Naive thymus-derived CD8-positive, alpha-beta T cell (primary cell): ENCODE measurements at regions not wholly inside any gene's neighbourhood (a gene's known extent, or its start where the extent isn't known, plus 50 kb on each side); places are given as distances from the start of the nearest gene placed in this dataset.

Experiments
- ATAC-seq, 2 donors: fragments of 150-1000 bp; cut with Tn5 transposase in 1 of 2; sonication (Bioruptor Pico), chemical (Tn5 transposase) in 1 of 2; 1 replicate in 1 of 2; 2 replicates in 1 of 2; pipeline ENCODE4 v1.10.0; 2021; ENCODE audit warnings: mild to moderate bottlenecking in 2 of 2, moderate library complexity in 2 of 2
- POLR2A ChIA-PET: fragments of 350-600 bp; sonication (Branson Sonifier 250); formaldehyde crosslinking; loops from one replicate; lab custom pipeline; 2021; ENCODE audit warnings: antibody characterized with exemption; lab: Charles Lee
- DNase-seq, 10 donors: peaks; one replicate each; pipeline versions ENCODE4 v3.0.0 to v3.0.0-alpha.2; 2020 to 2022
- H3K27ac Mint-ChIP-seq, 10 donors: one replicate each; pipeline ENCODE4 v1.8.0; 2020 to 2022; ENCODE audit warnings: mild to moderate bottlenecking in 10 of 10, mixed read lengths in 10 of 10, moderate library complexity in 4 of 10, inconsistent platforms in 1 of 10
- H3K27me3 Mint-ChIP-seq, 5 donors: one replicate each; pipeline ENCODE4 v1.8.0; 2021 to 2022; ENCODE audit warnings: mixed read lengths in 5 of 5
- H3K36me3 Mint-ChIP-seq, 3 donors: one replicate each; pipeline ENCODE4 v1.8.0; 2020 to 2022; ENCODE audit warnings: mixed read lengths in 3 of 3, mild to moderate bottlenecking in 2 of 3, inconsistent platforms in 1 of 3
- H3K4me1 Mint-ChIP-seq, 4 donors: one replicate each; pipeline ENCODE4 v1.8.0; 2021 to 2022; ENCODE audit warnings: mixed read lengths in 4 of 4
- H3K4me3 Mint-ChIP-seq, 10 donors: one replicate each; pipeline ENCODE4 v1.8.0; 2020 to 2022; ENCODE audit warnings: mild to moderate bottlenecking in 10 of 10, mixed read lengths in 10 of 10, moderate library complexity in 6 of 10, inconsistent platforms in 1 of 10
- H3K9me3 Mint-ChIP-seq, 9 donors: one replicate each; pipeline ENCODE4 v1.8.0; 2020 to 2022; ENCODE audit warnings: mixed read lengths in 9 of 9, mild to moderate bottlenecking in 3 of 9, inconsistent platforms in 1 of 9, moderate library complexity in 1 of 9

DNA sequence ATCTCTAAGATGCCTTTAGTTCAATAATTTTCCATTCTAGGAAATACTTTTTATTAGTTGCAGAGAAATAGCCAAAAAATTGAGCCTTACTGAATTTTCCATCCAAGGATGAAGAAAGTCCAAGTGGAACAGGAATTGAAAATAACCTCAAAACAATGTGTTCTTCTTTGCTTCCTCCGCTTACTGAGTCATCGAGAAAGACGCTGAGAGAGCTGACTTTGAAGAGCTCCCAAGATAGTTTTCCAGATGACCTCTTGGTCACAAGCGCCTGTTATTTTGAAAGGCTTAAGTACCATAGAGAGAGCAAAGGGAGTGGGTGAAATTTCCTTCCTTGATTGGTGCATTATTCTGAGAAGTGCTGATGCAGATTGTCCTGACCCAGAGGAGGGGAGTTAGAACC is 253.5 kb upstream of the ATP10B start:
- Mint-ChIP-seq H3K27me3 (peaks cover 0 to 9% (median 0%) of the 10 kb centered on the region in 5 donors), H3K36me3 (peaks cover 0 to 4% (median 0%) of the 10 kb centered on the region in 3 donors), H3K27ac (no peak overlapping the region), H3K9me3 (peaks cover 0 to 4% (median 0%) of the 10 kb centered on the region in 9 donors), H3K4me3 (no peak overlapping the region), H3K4me1 (no peaks in the 10 kb centered on the region)
- POLR2A ChIA-PET, result no interaction called here
- DNase-seq (no peak), ATAC-seq (no peak)

DNA sequence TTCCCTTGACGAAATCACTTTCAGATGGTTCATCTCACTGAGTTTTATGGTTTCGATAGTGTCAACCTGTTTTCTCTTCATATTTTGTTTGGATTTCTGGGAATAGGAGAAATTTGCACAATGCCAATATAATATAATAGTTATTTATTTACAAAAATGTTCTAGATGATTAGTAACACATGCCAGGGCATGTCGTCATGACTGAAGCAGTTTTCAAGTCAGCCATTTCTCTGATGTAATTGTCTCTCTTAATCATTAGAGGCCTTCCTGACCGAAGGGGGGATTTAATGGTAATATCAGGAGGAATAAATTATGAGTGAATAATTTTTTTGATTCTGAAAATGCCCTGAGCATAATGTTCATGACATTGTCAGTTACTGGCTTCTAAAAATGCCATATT is 246.5 kb upstream of the ATP10B start:
- Mint-ChIP-seq H3K27ac (no peak overlapping the region), H3K36me3 (no peaks in the 10 kb centered on the region), H3K4me1 (no peaks in the 10 kb centered on the region), H3K4me3 (no peak overlapping the region), H3K27me3 (no peaks in the 10 kb centered on the region), H3K9me3 (peaks cover 0 to 2% (median 0%) of the 10 kb centered on the region in 9 donors)
- POLR2A ChIA-PET, result no interaction called here
- no peak for ATAC-seq
- DNase-seq, result no peak

DNA sequence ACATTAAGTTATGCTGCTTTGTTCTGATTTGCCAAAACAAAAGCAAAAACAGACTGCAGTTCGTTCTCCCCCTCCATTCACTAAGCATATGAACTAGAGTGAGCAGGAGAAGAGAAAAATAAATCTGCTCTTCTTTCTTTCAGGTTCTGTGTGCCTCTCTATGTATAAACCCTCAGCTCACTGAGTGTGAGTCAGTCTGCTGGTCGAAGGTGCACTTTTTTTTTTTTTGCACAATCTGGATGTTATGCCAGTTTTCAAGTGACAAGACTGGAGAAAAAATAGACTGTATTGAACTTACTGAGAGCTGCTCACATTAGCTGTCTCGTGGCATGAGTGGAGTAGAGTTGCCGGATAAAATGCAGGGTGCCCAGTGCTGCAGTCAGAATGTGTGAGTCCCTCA is 244.6 kb upstream of the ATP10B start:
- Mint-ChIP-seq H3K27ac (no peak overlapping the region), H3K9me3 (peaks cover 0 to 2% (median 0%) of the 10 kb centered on the region in 9 donors), H3K27me3 (no peaks in the 10 kb centered on the region), H3K36me3 (no peaks in the 10 kb centered on the region), H3K4me1 (no peaks in the 10 kb centered on the region), H3K4me3 (no peak overlapping the region)
- POLR2A ChIA-PET, result no interaction called here
- DNase-seq (no peak), ATAC-seq (no peak)

DNA sequence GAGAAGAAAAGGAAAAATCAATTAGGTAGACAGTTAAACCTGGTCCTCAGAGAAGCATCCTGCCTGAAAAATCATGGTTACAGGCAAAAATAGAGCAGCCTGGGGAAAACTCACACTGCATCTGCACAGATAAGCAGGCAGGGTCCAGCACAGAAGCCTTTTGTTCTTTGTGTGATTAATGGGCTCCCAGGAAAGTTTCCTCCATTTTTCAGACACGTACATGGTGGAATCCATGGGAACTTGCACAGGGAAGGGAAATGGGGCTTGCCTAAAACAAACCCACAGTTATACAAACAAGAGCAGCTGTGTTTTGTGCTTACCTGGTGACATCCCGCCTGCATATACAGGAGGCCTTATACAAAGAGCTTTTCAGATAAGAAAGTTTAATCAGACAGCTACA is 243.9 kb upstream of the ATP10B start:
- Mint-ChIP-seq H3K4me3 (no peak overlapping the region), H3K9me3 (peaks cover 0 to 2% (median 0%) of the 10 kb centered on the region in 9 donors), H3K27me3 (no peaks in the 10 kb centered on the region), H3K36me3 (no peaks in the 10 kb centered on the region), H3K27ac (no peak overlapping the region), H3K4me1 (no peaks in the 10 kb centered on the region)
- POLR2A ChIA-PET, result no interaction called here
- ATAC-seq (no peak), DNase-seq (no peak)

DNA sequence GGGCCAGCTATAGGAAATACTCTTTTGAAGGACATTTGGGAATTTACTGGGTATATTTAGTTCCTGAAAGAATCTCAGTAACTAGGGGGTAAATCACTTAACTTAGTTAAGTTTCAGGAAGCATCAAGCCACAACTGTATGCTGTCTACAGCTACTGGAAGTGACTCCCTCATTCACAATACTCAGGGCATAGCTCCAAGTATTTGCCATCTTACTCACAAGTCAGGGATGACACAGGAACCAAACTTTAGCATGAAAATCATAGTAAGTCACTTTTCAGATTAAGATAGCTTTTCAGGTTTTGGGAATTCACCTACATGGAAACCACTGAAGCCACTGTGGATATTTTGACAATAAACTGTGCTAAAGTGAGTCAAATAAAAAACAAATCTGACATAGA is 242.4 kb upstream of the ATP10B start:
- no peak overlapping the region for H3K4me3 Mint-ChIP-seq
- H3K4me1 Mint-ChIP-seq, result no peaks in the 10 kb centered on the region
- no peak overlapping the region for H3K27ac Mint-ChIP-seq
- no peak for DNase-seq
- no peaks in the 10 kb centered on the region for H3K36me3 Mint-ChIP-seq
- POLR2A ChIA-PET, result no interaction called here
- no peak for ATAC-seq
- peaks cover 0 to 2% (median 0%) of the 10 kb centered on the region in 9 donors for H3K9me3 Mint-ChIP-seq
- H3K27me3 Mint-ChIP-seq, result peaks cover 0 to 1% (median 0%) of the 10 kb centered on the region in 5 donors

DNA sequence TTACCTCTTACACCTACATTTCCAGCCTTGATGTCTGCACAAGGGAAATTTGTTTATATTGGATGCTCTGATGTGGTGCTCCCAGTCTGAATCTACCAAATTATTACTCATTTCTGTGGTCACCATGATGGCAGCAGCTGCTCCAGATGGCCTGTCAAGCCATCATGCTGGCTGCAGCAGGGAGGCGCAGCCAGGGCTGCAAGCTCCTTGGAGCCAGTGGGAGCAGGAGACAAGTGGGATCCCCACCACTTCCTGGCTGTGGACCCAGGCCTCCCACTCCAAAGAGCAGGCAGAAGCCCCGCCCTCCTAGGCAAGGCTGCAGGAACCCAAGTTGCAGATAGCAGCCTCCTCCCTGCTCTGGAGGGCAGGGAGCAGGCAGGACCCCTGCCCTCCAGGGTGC is 241.1 kb upstream of the ATP10B start:
- no peak for DNase-seq
- POLR2A ChIA-PET, result no interaction called here
- no peaks in the 10 kb centered on the region for H3K36me3 Mint-ChIP-seq
- no peak overlapping the region for H3K4me3 Mint-ChIP-seq
- no peak overlapping the region for H3K27ac Mint-ChIP-seq
- no peaks in the 10 kb centered on the region for H3K4me1 Mint-ChIP-seq
- H3K9me3 Mint-ChIP-seq, result peaks cover 0 to 3% (median 0%) of the 10 kb centered on the region in 9 donors
- peaks cover 0 to 1% (median 0%) of the 10 kb centered on the region in 5 donors for H3K27me3 Mint-ChIP-seq
- ATAC-seq, result no peak

DNA sequence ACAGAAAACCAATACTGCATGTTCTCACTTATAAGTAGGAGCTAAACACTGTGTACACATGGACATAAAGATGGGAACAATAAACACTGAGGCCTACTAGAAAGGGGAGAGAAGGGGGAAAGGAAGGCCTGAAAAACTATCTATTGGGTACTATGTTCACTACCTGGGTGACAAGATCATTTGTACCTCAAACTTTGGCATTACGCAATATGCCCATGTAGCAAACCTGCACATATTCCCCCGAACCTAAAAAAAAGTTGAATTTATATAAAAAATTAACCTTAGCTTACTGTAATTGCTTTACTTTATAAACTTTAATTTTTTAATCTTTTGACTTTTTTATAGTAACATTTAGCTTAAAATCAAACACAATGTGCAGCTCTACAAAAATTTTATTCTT is 237.6 kb upstream of the ATP10B start:
- H3K36me3 Mint-ChIP-seq, result no peaks in the 10 kb centered on the region
- ATAC-seq, result no peak
- H3K4me3 Mint-ChIP-seq, result no peak overlapping the region
- H3K4me1 Mint-ChIP-seq, result peaks cover 0 to 2% (median 0%) of the 10 kb centered on the region in 4 donors
- no peak for DNase-seq
- POLR2A ChIA-PET, result no interaction called here
- H3K27ac Mint-ChIP-seq, result no peak overlapping the region
- H3K9me3 Mint-ChIP-seq, result peaks cover 0 to 3% (median 0%) of the 10 kb centered on the region in 9 donors
- peaks cover 0 to 1% (median 0%) of the 10 kb centered on the region in 5 donors for H3K27me3 Mint-ChIP-seq

DNA sequence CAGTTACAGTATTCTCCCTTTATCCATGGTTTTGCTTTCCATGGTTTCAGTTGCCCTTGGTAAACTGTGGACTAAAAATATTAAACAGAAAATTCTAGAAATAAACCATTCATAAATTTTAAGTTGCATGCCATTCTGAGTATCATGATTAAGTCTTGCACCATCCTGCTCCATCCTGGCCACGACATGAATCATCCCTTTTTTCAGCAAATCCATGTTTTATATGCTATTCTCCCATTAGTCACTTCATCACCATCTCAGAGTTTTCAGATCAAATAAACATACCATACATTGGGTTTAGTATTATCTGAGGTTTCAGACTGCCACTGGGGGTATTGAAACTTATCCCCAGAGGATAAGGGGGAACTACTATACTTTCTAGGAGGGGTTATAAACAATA is 234.4 kb upstream of the ATP10B start:
- POLR2A ChIA-PET, result no interaction called here
- Mint-ChIP-seq H3K27ac (no peak overlapping the region), H3K4me3 (no peak overlapping the region), H3K4me1 (peaks cover 0 to 2% (median 0%) of the 10 kb centered on the region in 4 donors), H3K9me3 (peaks cover 0 to 9% (median 0%) of the 10 kb centered on the region in 9 donors), H3K27me3 (peaks cover 0 to 1% (median 0%) of the 10 kb centered on the region in 5 donors), H3K36me3 (no peaks in the 10 kb centered on the region)
- ATAC-seq (no peak), DNase-seq (no peak)

DNA sequence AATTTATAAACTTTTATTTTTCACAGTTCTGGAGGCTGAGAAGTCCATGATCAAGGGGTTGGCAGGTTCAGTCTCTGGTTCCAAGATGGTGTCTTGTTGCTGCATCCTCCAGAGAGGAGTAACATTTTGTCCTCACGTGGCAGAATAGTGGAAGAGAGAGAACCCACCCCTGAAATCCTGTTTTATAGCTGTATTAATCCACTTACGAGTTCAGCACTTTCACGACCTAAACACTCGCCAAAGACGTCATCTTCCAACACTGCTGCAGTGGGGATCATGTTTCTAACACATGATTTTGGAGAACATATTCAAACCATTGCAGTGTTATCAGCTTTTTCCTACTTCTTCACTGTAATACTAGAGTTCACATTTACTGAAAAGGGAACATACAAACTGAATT is 233.0 kb upstream of the ATP10B start:
- no peaks in the 10 kb centered on the region for H3K36me3 Mint-ChIP-seq
- ATAC-seq (no peak), DNase-seq (no peak)
- no peak overlapping the region for H3K4me3 Mint-ChIP-seq
- no peaks in the 10 kb centered on the region for H3K27me3 Mint-ChIP-seq
- POLR2A ChIA-PET, result no interaction called here
- H3K9me3 Mint-ChIP-seq, result peaks cover 0 to 10% (median 0%) of the 10 kb centered on the region in 9 donors
- no peak overlapping the region for H3K27ac Mint-ChIP-seq
- peaks cover 0 to 2% (median 0%) of the 10 kb centered on the region in 4 donors for H3K4me1 Mint-ChIP-seq

DNA sequence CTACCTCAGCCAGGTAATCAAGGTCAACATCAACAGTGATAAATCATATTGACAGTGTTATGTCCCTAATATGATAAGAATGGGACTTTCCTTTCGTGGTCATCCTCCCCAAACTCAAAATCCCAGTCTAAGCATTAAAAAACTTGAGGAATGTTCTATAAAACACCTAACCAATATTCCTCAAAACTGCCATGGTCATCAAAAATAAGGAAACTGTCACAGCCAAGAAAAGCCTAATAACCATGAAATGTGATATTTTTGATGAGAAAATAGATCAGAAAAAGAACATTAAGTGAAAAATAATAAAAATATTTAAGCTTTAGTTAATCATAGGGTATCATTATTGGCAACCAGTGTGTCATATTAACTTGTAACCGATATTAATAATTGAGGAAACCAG is 232.1 kb upstream of the ATP10B start:
- DNase-seq (no peak), ATAC-seq (no peak)
- H3K27me3 Mint-ChIP-seq, result no peaks in the 10 kb centered on the region
- H3K36me3 Mint-ChIP-seq, result no peaks in the 10 kb centered on the region
- peaks cover 0 to 9% (median 0%) of the 10 kb centered on the region in 9 donors for H3K9me3 Mint-ChIP-seq
- POLR2A ChIA-PET, result no interaction called here
- no peak overlapping the region for H3K27ac Mint-ChIP-seq
- H3K4me3 Mint-ChIP-seq, result no peak overlapping the region
- H3K4me1 Mint-ChIP-seq, result peaks cover 0 to 2% (median 0%) of the 10 kb centered on the region in 4 donors

DNA sequence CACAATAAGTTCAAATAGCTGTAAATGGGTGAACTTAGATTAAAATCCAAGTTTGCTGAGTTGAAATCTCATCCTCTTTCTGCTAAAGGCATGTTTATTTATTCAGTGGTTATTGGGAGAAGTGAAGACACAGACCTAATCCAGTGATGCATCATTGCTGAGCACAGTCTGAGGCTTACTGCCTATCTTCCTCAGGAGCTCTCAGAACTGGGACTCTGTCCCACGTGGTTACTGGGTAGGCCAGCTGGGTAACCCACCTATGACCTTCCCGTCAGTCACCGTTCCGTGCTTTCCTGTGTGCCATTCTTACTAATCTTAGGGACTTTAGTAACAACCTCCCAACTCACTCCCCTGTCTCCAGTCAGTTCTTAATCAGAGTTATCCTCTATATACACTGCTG is 226.8 kb upstream of the ATP10B start:
- POLR2A ChIA-PET, result no interaction called here
- DNase-seq, result no peak
- Mint-ChIP-seq H3K9me3 (peaks cover 0 to 9% (median 4%) of the 10 kb centered on the region in 9 donors), H3K36me3 (no peaks in the 10 kb centered on the region), H3K4me3 (no peak overlapping the region), H3K27ac (no peak overlapping the region), H3K4me1 (no peaks in the 10 kb centered on the region), H3K27me3 (no peaks in the 10 kb centered on the region)
- ATAC-seq, result no peak

DNA sequence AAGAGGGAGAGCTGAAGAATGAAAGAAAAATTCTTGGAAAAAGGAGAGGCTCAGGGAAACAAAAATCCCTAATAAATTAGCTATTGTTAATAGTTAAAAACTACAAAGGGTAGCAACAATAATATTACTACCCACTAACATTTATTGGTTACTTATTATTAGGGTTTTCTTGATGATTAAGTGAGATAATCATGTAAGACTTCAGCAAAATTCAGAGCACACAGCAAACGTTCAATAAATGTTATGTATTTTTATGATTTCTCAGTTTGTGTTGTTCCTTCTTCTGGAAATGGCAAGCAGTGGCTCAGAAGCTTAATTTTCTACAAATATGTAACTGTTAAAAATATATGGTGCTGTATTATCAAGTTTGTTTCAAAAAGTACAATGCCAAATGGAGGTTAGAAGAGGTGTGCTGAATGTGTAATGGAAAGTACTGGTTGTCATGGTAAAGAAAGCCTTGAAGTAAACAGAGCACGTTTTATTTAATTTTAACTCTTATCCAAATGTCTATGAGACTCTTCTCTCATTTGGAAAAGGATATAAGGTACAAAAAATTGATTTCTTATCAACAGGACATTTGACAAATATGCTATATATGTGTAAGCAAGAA is 226.0 kb upstream of the ATP10B start:
- no peak overlapping the region for H3K27ac Mint-ChIP-seq
- POLR2A ChIA-PET, result no interaction called here

DNA sequence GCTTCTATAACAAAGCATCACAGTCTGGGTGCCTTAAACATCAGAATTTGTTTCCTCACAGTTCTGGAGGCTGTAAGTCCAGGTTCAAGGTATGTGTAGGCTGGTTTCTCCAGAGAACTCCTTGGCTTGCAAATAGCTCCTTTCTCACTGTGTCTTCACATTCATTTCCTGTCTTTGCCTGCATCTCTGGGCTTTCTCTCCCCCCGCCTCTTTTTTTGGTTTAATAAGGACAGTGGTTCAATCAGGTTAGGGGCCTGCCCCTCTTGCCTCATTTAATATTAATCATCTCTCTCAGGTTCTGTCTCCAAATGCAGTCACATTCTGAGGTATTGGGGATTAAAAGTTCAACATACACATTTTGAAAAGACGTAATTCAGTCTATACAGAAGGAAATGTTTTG is 225.5 kb upstream of the ATP10B start:
- Mint-ChIP-seq H3K4me1 (no peaks in the 10 kb centered on the region), H3K27ac (no peak overlapping the region), H3K27me3 (no peaks in the 10 kb centered on the region), H3K4me3 (no peak overlapping the region), H3K9me3 (peaks cover 0 to 9% (median 2%) of the 10 kb centered on the region in 9 donors), H3K36me3 (no peaks in the 10 kb centered on the region)
- DNase-seq (no peak), ATAC-seq (no peak)
- POLR2A ChIA-PET, result no interaction called here

More for the DNA sequence above, 226.0 kb upstream of the ATP10B start:
- Mint-ChIP-seq H3K9me3 (peaks cover 0 to 9% (median 4%) of the 10 kb centered on the region in 9 donors), H3K36me3 (no peaks in the 10 kb centered on the region), H3K4me1 (no peaks in the 10 kb centered on the region), H3K27me3 (no peaks in the 10 kb centered on the region), H3K4me3 (no peak overlapping the region)
- no peak for DNase-seq
- no peak for ATAC-seq

DNA sequence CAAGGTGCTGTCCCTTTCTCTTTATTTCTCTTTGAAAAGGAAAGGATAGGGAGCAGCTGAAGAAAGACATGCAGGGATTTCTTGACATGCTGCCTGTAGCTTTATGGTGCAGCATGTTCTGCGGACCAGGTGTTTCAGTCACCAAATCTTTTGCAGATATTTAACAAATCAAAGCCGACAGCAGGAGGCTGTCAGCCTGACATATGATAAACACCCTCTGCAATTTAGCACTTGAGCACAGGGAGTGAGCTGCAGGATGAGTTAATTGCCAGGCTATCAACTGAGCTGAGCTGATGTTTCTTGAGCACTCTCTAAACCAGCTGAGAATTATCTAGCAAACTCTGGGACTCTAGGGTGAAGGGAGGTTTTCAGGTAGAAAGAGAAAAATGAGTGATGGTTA is 212.8 kb upstream of the ATP10B start:
- H3K27ac Mint-ChIP-seq, result no peak overlapping the region

More for the DNA sequence above, 212.8 kb upstream of the ATP10B start:
- no peak for DNase-seq
- no peak for ATAC-seq
- POLR2A ChIA-PET, result no interaction called here
- H3K27me3 Mint-ChIP-seq, result peaks cover 0 to 6% (median 4%) of the 10 kb centered on the region in 5 donors
- H3K4me1 Mint-ChIP-seq, result no peaks in the 10 kb centered on the region
- H3K9me3 Mint-ChIP-seq, result peaks cover 0 to 8% (median 0%) of the 10 kb centered on the region in 9 donors
- no peaks in the 10 kb centered on the region for H3K36me3 Mint-ChIP-seq
- no peak overlapping the region for H3K4me3 Mint-ChIP-seq
